GM21576 (cell line): ENCODE measurements at regions not wholly inside any gene's neighbourhood (a gene's known extent, or its start where the extent isn't known, plus 50 kb on each side); places are given as distances from the start of the nearest gene placed in this dataset.

ENCODE experiments used
- ATAC-seq: cut with Tn5 transposase; IDR thresholded peaks from one replicate; pipeline ENCODE4 v1.9.1; 2021; ENCODE audit warnings: mild to moderate bottlenecking, moderate library complexity; ENCODE audit not compliant: unreplicated experiment

- ATAC-seq = no peak
Measured at GRCh38 chr4:162239992-162240769, 76.4 kb upstream of the FSTL5 start.

- no peak for ATAC-seq
Measured at GRCh38 chr4:162237676-162238075, 73.9 kb upstream of the FSTL5 start.

GRCh38 chr4:162234595-162234994, 70.8 kb upstream of the FSTL5 start:
- no peak for ATAC-seq

GRCh38 chr4:162232349-162232748, 68.5 kb upstream of the FSTL5 start:
- ATAC-seq = no peak

GRCh38 chr4:162229670-162230069, 65.9 kb upstream of the FSTL5 start:
- ATAC-seq = no peak

GRCh38 chr4:162221148-162221547, 57.3 kb upstream of the FSTL5 start:
- no peak for ATAC-seq
